ENCODE measurements at regions not wholly inside any gene's neighbourhood (a gene's known extent, or its start where the extent isn't known, plus 50 kb on each side); places are given as distances from the start of the nearest gene placed in this dataset.
A peak's percentile ranks its signal among the peaks of the same experiment; 100 is the strongest.

- DNase-seq: no peak
Measured at GRCh38 chr12:127358888-127359287, 908.1 kb upstream of the TMEM132C start.

- no peak for DNase-seq
Measured at GRCh38 chr12:127360580-127360979, 906.4 kb upstream of the TMEM132C start.

GRCh38 chr12:127362121-127362520, 904.8 kb upstream of the TMEM132C start:
- DNase-seq: no peak

GRCh38 chr12:127363392-127363791, 903.6 kb upstream of the TMEM132C start:
- DNase-seq: no peak

DNA sequence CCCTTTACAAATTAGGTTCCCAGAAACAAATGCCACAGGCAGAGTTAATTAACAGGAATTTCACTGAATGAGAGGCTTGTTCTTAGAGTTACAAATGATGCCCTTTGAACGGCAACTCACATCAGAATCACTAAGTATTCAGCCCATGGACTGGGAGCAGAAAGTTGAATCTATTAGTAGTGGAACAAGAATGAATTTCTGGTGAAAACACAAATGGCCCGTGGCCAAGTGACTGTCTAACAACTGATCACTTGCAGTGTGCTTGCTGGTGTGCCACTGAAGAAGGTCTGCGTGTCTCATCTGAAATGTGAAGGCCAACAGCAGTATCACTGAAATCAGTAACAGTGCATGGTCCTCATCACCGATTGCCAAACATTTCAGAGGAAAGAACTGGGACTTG, 893.4 kb upstream of the TMEM132C start:
- no peak for DNase-seq

- no peak for DNase-seq
Measured at GRCh38 chr12:127374447-127374846, 892.5 kb upstream of the TMEM132C start.

DNA sequence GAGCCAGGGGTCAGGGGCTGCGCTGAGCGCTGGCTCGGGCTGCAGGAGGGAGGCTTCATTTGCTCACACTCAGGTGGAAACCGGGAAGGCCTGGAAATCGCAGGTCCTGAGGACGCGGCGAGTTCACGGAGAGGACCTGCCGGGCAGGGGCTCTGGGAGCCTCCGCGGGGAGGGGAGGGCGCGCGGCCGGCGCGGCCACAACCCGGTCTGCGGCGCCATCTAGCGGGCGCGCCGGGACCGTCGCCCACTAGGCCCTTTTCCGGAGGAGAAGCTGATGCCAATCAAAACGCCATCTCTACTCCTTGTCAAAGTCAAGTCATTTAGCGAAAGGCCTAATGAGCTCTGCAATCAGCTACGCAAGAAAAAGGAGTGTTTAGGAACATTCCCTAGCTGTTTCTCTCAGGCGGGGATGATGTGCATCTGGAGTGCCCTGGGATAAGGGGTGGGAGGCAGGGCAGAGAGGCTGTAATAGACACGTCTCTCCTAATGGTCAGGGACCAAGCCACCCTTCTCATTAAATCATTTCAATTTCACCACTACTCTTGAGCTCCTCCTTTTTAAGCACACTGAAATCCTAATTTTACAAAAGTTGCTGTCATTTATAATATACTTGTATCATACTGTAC, 885.8 kb upstream of the TMEM132C start:
- DNase-seq: peak; percentile 66

DNA sequence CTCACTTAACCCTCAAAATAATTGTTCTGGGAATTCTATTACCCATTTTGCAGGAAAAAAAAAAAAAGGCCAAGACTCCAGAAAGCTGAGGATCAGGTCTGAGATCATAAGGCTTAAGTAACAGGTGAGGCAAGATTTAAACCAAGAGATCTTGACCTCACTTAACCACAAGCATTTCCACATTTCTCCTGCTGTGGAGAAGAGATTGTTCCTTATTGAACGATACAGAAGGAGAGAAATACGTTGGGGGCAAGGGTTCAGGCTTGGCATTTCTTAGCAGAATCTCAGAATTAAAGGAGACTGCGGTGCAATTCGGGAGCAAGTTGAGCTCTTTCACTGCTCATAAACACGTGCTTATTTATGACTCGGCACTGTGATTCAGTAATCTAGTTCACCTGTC, 885.3 kb upstream of the TMEM132C start:
- DNase-seq: no peak

DNA sequence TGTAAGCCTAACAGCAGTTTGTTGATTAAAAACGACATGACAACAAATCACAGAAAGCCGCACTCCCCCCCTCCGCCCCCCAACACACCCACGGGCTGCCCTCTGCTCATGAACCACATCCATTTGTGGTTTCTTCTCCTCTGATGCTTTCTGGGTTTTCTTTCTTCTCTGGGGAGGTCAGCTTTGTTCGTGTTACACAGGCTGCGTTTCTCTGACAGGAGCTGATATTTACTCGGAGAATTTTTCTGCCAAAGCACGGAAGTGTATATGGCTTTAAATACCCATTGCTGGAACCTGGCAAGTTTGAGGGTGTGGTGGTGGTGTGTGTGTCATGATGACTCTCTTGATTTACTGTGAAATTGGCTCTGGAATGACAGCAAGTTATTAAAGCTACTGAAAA, 883.7 kb upstream of the TMEM132C start:
- DNase-seq: no peak

GRCh38 chr12:127386723-127387122, 880.2 kb upstream of the TMEM132C start:
- no peak for DNase-seq

GRCh38 chr12:127388985-127389384, 878.0 kb upstream of the TMEM132C start:
- no peak for DNase-seq

DNA sequence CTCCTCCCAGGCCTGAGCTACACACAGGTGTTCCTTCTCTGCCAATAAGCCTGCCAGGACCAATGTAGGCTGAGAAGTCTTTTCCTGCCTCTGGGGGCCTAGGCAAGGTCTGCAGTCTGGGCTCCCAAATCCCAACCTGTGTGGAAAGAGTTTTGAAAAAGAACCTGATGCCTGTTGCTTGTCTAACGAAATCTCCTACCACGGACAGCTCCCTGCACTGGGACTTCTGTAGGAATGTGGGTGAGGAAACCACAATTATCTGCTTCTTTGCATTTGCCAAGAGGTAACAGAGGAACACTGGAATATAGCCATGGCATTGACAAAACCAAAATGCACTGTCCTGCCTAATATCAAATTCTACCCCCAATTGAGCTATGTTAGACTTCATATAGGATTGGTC, 877.0 kb upstream of the TMEM132C start:
- DNase-seq: no peak

DNA sequence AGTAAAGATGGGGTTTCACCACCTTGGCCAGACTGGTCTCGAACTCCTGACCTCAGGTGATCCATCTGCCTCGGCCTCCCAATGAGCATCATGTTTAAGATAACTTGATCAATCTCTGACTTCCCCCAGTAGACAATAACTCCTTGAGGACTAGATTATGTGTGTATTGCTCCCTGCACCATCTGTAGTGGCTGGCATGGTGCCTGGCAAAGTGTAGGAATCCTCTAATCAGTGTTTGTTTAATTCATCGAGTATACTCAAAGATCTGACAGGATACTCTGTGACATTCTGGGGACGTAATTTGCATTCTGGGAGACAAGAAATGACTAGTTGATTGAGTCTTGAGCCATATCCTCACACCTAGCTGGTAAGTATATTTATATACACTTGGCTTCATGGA, 873.5 kb upstream of the TMEM132C start:
- DNase-seq: no peak

DNA sequence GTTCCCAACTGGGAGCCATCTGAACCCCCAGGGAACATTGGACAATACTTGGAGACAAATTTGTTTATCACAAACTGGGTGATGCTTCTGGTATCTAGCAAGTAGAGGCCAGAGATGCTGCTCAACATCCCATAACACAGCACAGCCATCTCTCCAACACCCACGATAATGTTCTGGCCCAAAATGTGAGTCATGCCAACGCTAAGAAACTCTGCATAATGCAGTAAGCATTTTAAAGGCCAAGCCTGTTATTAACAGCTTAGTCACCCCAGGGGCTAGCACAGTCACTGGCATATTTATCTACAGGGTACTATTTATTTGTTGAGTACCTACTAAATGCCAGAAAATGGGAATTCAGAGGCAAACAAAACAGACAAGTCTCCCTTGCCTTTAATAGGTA, 873.1 kb upstream of the TMEM132C start:
- no peak for DNase-seq

DNA sequence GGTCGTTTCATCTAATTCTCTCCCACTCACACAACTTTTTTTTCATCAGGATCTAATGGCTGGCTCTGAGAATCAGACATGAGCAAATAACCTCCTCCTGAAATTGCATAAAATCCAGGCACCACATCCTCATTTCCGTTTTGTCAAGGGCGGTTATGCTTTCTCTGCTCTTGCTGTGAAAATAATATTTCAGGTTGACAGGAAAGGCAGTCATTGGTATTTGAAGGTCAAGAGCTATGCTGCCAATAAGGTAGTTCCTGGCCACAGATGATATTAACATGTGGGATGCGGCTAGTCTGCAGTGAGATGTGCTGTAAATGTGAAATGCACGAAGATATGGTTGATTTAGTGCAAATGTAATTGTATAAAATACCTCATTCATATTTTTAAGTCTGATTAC, 870.2 kb upstream of the TMEM132C start:
- DNase-seq: no peak

- no peak for DNase-seq
Measured at GRCh38 chr12:127398016-127398710, 868.8 kb upstream of the TMEM132C start.

DNA sequence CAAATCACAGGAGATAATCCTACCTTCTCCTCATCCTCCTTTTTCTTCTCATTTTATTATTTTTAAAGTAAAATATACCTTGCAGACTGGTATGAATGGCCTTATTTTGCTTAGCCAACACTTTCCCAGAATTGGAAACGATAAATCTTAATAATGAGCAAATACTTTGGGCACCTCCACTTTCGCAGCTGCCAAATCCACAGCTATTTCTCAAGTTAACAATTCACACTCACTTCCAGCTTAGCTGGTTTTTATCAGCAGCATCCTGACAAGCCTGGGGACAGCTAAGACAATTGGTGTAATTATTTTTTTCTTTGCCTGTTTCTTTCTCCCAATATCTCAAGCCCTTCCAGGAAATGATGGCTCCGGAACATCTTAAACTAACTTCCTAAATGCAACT, 867.5 kb upstream of the TMEM132C start:
- DNase-seq: no peak

GRCh38 chr12:127400221-127400620, 866.7 kb upstream of the TMEM132C start:
- no peak for DNase-seq

DNA sequence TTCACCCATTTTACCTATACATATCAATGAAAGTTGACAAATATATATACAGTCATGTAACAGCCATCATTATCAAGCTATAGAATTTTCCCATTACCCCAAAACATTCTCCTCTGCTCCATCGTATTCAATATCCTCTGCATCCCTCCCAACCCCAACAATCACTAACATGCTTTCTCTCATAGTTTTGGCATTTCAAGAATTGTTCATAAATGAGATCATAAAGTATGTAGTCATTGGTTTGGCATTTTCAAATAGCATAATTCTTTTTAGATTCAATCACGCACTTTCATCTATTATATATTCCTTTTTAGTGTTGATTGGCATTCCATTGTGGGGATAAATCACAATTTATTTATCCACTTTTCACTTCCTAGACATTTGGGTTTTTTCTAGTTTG, 866.0 kb upstream of the TMEM132C start:
- no peak for DNase-seq

- DNase-seq: no peak
Measured at GRCh38 chr12:127401536-127401935, 865.4 kb upstream of the TMEM132C start.

DNA sequence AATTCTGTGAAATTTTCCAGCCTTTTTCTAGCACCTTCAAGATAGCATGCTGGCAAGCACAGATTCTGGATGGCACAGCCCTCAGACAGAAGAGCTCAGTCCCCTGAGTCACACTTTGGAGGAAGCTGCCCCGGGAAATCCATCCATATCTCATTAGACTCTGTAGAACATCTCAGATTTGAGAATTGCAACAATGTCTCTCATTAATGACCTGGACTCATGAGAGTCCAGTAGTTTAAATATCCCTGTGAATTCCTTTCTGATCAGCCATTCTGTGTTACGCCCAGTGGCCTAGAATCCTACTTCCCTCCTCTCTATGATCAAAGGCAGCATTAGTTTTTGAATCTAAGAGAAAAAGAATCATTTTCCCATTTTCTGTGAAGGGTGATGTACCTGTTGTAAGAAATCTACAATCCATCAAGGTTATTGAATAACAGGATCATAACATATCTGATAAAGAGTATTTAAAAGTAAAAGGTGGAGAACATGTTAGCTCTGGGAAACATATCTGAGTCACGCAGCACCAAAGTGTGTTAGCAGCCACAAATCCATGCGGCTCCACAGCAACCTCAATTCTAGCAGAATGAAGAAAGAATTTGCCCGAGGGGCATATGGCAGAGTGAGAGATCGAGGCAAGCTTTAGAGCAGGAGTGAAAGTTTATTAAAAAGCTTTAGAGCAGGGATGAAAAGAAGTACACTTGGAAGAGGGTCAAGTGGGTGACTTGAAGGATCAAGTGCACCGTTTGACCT, 855.6 kb upstream of the TMEM132C start:
- no peak for DNase-seq

GRCh38 chr12:127411981-127412380, 855.0 kb upstream of the TMEM132C start:
- DNase-seq: no peak

GRCh38 chr12:127412866-127413265, 854.1 kb upstream of the TMEM132C start:
- DNase-seq: no peak

DNA sequence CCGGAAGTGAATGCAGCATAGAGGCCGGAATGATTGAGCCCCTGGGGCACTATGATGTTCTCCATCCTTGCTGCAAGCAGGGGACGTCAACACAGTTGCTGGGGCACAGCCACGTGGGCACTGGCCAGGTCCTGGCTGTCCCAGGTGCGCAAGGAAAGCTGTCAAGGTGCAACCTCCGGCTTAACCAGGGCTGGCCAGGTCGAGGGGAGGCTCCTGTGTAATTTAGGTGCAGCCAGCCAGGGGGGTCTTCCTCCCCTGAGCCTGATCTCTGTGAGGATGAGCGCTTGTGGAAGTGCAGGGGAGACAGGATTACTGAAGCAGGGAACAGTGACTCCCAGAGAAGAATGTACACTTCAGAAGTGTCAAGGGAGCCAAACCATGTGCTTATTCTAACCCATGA, 852.8 kb upstream of the TMEM132C start:
- no peak for DNase-seq
